ENCODE measurements at regions not wholly inside any gene's neighbourhood (a gene's known extent, or its start where the extent isn't known, plus 50 kb on each side); places are given as distances from the start of the nearest gene placed in this dataset.

GRCh38 chr15:67968564-67968963 is 85.6 kb upstream of the PIAS1 start:
- intact Hi-C loops (cut with DNase I) = no loop called here
- Histone ChIP-seq H3K4me3 (peak overlapping the region; percentile 38), H3K27ac (no peak overlapping the region), H3K4me1 (no peaks in the 10 kb centered on the region), H3K27me3 (no peaks in the 10 kb centered on the region), H3K36me3 (no peaks in the 10 kb centered on the region), H3K9me3 (no peaks in the 10 kb centered on the region)
- ATAC-seq = no peak
- no peak for TF ChIP-seq CTCF (IDR thresholded peaks at IDR 0.05)
- DNase-seq = no peak

- H3K27me3 ChIP-seq = no peaks in the 10 kb centered on the region
- H3K4me1 ChIP-seq = no peaks in the 10 kb centered on the region
- intact Hi-C loops (cut with DNase I) = no loop called here
Measured at GRCh38 chr15:67968966-67969365, 85.1 kb upstream of the PIAS1 start.

GRCh38 chr15:67969892-67970291 is 84.2 kb upstream of the PIAS1 start:
- H3K27ac ChIP-seq = no peak overlapping the region
- intact Hi-C loops (cut with DNase I) = no loop called here
- TF ChIP-seq CTCF (IDR thresholded peaks at IDR 0.05) = no peak

More at GRCh38 chr15:67968966-67969365, 85.1 kb upstream of the PIAS1 start:
- H3K27ac ChIP-seq = no peak overlapping the region
- no peak for DNase-seq
- no peak for ATAC-seq
- TF ChIP-seq CTCF (IDR thresholded peaks at IDR 0.05) = no peak
- H3K9me3 ChIP-seq = no peaks in the 10 kb centered on the region
- no peaks in the 10 kb centered on the region for H3K36me3 ChIP-seq
- H3K4me3 ChIP-seq = no peak overlapping the region

GRCh38 chr15:67972377-67972776 is 81.7 kb upstream of the PIAS1 start:
- DNase-seq (no peak), ATAC-seq (no peak)
- no peaks in the 10 kb centered on the region for H3K9me3 ChIP-seq
- H3K36me3 ChIP-seq = no peaks in the 10 kb centered on the region
- H3K4me1 ChIP-seq = no peaks in the 10 kb centered on the region
- no peak overlapping the region for H3K4me3 ChIP-seq
- no peak for TF ChIP-seq CTCF (IDR thresholded peaks at IDR 0.05)
- H3K27me3 ChIP-seq = no peaks in the 10 kb centered on the region
- intact Hi-C loops (cut with DNase I) = no loop called here
- no peak overlapping the region for H3K27ac ChIP-seq

More at GRCh38 chr15:67969892-67970291, 84.2 kb upstream of the PIAS1 start:
- no peaks in the 10 kb centered on the region for H3K4me1 ChIP-seq
- DNase-seq (no peak), ATAC-seq (no peak)
- no peaks in the 10 kb centered on the region for H3K27me3 ChIP-seq
- no peak overlapping the region for H3K4me3 ChIP-seq
- no peaks in the 10 kb centered on the region for H3K9me3 ChIP-seq
- H3K36me3 ChIP-seq = no peaks in the 10 kb centered on the region

- DNase-seq (no peak), ATAC-seq (no peak)
- Histone ChIP-seq H3K4me3 (no peak overlapping the region), H3K9me3 (no peaks in the 10 kb centered on the region), H3K27me3 (no peaks in the 10 kb centered on the region), H3K4me1 (no peaks in the 10 kb centered on the region), H3K36me3 (no peaks in the 10 kb centered on the region), H3K27ac (no peak overlapping the region)
- TF ChIP-seq CTCF (IDR thresholded peaks at IDR 0.05) = no peak
- intact Hi-C loops (cut with DNase I) = no loop called here
Measured at GRCh38 chr15:67973846-67974245, 80.3 kb upstream of the PIAS1 start.

- Histone ChIP-seq H3K27ac (no peak overlapping the region), H3K4me1 (no peaks in the 10 kb centered on the region), H3K4me3 (no peak overlapping the region), H3K36me3 (no peaks in the 10 kb centered on the region), H3K9me3 (no peaks in the 10 kb centered on the region), H3K27me3 (no peaks in the 10 kb centered on the region)
- no peak for DNase-seq
- no peak for ATAC-seq
- no peak for TF ChIP-seq CTCF (IDR thresholded peaks at IDR 0.05)
- intact Hi-C loops (cut with DNase I) = no loop called here
Measured at GRCh38 chr15:67976506-67977073, 77.5 kb upstream of the PIAS1 start.

Data from upper lobe of right lung (tissue), 1 donor.